ES-I3 (cell line): ENCODE measurements at regions not wholly inside any gene's neighbourhood (a gene's known extent, or its start where the extent isn't known, plus 50 kb on each side); places are given as distances from the start of the nearest gene placed in this dataset.

Experiments
- H3K36me3 ChIP-seq: 2 replicates; pipeline ENCODE4 v1.6.1; 2013; ENCODE audit warnings: mild to moderate bottlenecking, low read length, control low read depth, moderate library complexity; ENCODE audit not compliant: insufficient read depth
- H3K4me1 ChIP-seq: 2 replicates; pipeline ENCODE4 v1.6.1; 2013; ENCODE audit warnings: mild to moderate bottlenecking, control low read depth, low read length; ENCODE audit not compliant: insufficient read depth
- H3K9ac ChIP-seq: 2 replicates; pipeline ENCODE4 v1.6.1; 2013; ENCODE audit warnings: low read depth, mild to moderate bottlenecking, low read length, moderate library complexity
- H3K9me3 ChIP-seq: 2 replicates; pipeline ENCODE4 v1.6.1; 2013; ENCODE audit warnings: mild to moderate bottlenecking, low read length, moderate library complexity; ENCODE audit not compliant: control insufficient read depth, insufficient read depth

DNA sequence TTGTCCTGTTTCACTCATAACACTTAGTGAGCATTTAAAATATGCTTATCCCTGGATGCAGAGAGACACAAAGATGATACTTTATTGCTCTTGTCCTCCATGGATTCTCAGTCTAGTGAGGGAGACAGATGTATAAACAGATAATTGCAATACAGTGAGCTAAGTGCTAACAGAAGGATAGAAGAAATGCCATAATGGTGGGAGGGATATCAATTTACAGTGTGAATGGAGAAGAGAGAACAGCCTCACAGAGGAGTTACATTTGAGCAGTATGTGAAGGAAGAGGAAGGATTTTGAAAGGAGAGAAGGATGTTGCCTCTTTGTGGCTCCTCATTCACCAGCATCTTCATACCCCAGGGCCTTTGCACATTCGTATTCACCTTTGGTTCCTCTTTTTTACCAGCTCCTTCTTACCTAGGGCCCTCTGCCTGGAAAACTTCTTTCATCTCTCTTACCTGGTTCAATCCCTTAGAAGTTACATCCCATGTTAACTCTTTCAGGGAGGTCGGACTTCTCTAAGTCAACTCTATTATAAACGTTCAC, 341.7 kb downstream of the PRL start:
- H3K4me1 ChIP-seq: peaks cover 11% of the 10 kb centered on the region
- H3K36me3 ChIP-seq: no peaks in the 10 kb centered on the region
- no peak overlapping the region for H3K9ac ChIP-seq
- no peaks in the 10 kb centered on the region for H3K9me3 ChIP-seq

GRCh38 chr6:21955951-21956350, 340.9 kb downstream of the PRL start:
- H3K4me1 ChIP-seq: peaks cover 7% of the 10 kb centered on the region; the same call in 1 of the 2 replicates
- H3K9ac ChIP-seq: no peak overlapping the region
- H3K36me3 ChIP-seq: no peaks in the 10 kb centered on the region
- H3K9me3 ChIP-seq: no peaks in the 10 kb centered on the region

- Histone ChIP-seq H3K9me3 (no peaks in the 10 kb centered on the region), H3K36me3 (no peaks in the 10 kb centered on the region), H3K9ac (no peak overlapping the region), H3K4me1 (peaks cover 4% of the 10 kb centered on the region; the same call in 1 of the 2 replicates)
Measured at GRCh38 chr6:21958428-21958827, 338.4 kb downstream of the PRL start.

- Histone ChIP-seq H3K9me3 (no peaks in the 10 kb centered on the region), H3K4me1 (peaks cover 14% of the 10 kb centered on the region), H3K36me3 (no peaks in the 10 kb centered on the region), H3K9ac (no peak overlapping the region)
Measured at GRCh38 chr6:21961226-21961625, 335.6 kb downstream of the PRL start.

DNA sequence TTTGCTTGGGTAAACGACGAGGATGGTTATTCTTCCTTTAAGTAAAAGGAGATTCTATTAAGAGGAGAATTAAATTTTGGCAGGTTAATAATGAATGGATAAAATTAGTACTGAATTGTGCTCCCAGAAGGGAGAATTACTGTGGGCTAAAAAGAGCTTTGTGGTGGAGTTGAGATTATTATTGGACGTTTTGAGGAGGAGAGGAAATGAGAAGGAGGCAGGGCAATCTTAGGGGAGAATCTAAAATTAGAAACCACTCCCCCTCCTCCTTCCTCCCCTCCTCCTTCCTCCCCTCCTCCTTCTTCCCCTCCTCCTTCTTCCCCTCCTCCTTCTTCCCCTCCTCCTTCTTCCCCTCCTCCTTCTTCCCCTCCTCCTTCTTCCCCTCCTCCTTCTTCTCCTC, 331.8 kb downstream of the PRL start:
- no peaks in the 10 kb centered on the region for H3K36me3 ChIP-seq
- H3K9me3 ChIP-seq: no peaks in the 10 kb centered on the region
- peaks cover 22% of the 10 kb centered on the region for H3K4me1 ChIP-seq
- no peak overlapping the region for H3K9ac ChIP-seq

- H3K36me3 ChIP-seq: no peaks in the 10 kb centered on the region
- no peak overlapping the region for H3K9ac ChIP-seq
- H3K4me1 ChIP-seq: peaks cover 29% of the 10 kb centered on the region
- H3K9me3 ChIP-seq: no peaks in the 10 kb centered on the region
Measured at GRCh38 chr6:21965953-21966539, 330.8 kb downstream of the PRL start.

DNA sequence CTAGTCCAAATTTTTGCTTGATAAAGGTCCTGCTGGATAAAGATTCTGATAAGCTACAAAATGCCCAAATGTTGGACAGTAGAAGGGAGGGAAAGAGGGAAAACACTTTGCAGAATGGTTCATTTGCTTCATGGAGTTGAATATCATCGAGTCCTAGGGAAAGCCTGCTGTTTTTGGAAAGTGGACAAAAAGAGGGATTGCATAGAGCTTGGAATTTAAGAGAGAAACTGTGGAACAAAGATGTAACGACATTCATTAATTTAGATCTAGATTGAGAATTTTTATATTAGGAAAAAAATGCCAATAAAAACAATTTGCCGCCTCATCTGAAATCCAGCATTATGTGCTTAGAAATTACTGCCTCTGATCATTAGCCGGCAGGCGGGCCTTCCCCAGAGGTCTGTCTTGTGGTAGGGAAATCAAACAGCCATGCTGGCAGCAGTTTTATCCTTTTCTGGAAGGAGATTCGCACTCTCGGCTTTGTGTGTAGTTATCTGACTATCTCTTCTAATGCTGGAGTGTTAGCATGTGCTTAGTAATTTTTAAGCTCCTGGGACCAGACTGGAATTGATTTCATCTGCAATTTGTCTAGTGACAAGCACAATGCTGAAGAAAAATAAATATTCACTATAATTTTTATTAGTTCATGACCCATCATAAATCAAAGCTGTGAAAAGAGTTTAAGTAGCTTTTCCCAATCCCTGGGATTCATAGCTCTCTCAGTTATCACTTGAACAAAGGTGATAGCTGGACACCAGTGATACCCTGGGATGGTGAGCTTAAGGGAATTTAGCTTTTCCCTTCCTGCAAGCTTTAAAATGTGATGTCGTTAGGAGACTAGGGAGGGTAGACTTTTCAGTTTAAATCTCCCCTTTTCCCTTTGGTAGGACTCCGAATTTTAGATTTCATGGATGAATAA, 329.5 kb downstream of the PRL start:
- Histone ChIP-seq H3K4me1 (peaks cover 31% of the 10 kb centered on the region), H3K36me3 (no peaks in the 10 kb centered on the region), H3K9ac (no peak overlapping the region), H3K9me3 (no peaks in the 10 kb centered on the region)

- Histone ChIP-seq H3K4me1 (peaks cover 31% of the 10 kb centered on the region), H3K9ac (no peak overlapping the region), H3K36me3 (no peaks in the 10 kb centered on the region), H3K9me3 (no peaks in the 10 kb centered on the region)
Measured at GRCh38 chr6:21968411-21968810, 328.4 kb downstream of the PRL start.

- H3K36me3 ChIP-seq: no peaks in the 10 kb centered on the region
- no peak overlapping the region for H3K9ac ChIP-seq
- no peaks in the 10 kb centered on the region for H3K9me3 ChIP-seq
- peaks cover 26% of the 10 kb centered on the region for H3K4me1 ChIP-seq
Measured at GRCh38 chr6:21969192-21969591, 327.6 kb downstream of the PRL start.

DNA sequence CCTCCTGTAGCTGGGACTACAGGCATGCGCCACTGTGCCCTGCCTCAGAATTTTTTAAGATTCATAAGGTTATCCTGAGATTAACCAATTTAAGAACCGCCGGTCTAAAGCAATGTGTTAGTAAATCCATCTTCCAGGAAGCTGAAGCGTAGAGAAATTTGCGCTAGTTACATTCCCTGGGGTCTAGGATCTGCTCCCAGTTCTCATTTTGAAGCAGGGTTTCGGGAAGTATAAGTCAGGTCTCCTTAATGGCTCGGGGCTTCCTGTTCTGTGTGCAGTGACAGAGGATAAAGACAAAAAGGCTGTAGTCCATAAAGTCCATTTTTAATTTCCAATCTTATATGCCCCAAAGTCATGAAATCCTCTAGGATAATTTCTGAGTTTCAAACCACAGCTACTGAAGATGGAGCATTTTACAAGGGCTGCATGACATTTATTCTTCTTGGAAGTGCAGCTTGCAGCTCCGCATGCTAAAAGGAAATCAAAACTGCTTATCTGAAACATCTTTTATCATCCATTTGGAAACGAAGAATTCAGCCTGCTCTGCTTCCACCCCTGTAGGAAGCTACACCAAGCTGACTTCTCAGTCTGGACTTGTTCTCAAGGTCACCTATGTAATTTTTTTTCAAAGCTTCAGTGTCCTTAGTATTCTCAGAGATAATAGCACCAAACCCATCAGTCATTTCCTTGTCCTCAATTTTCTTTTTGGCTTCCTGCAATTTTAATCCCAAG, 326.1 kb downstream of the PRL start:
- Histone ChIP-seq H3K9me3 (no peaks in the 10 kb centered on the region), H3K36me3 (no peaks in the 10 kb centered on the region), H3K4me1 (peaks cover 22% of the 10 kb centered on the region), H3K9ac (no peak overlapping the region)

DNA sequence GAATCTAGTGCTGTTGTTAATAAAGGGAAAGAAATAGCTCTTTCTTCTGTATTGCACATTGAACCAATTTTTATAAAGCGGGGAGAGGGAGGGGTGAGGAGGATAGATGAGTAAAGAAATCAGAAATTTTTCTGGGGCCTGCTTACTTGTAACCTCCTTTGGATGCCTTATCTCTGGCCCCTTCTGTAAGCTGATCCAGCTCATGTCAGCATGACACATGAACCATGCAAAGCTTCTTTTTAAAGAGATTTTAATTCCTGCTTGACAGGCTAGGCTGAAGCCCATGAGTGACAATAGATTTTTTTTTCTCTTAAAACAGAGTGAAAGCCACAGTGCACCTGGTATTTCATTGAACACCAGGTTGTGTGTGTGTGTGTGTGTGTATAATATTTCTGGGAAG, 325.3 kb downstream of the PRL start:
- no peaks in the 10 kb centered on the region for H3K36me3 ChIP-seq
- peaks cover 16% of the 10 kb centered on the region for H3K4me1 ChIP-seq
- no peaks in the 10 kb centered on the region for H3K9me3 ChIP-seq
- H3K9ac ChIP-seq: no peak overlapping the region

DNA sequence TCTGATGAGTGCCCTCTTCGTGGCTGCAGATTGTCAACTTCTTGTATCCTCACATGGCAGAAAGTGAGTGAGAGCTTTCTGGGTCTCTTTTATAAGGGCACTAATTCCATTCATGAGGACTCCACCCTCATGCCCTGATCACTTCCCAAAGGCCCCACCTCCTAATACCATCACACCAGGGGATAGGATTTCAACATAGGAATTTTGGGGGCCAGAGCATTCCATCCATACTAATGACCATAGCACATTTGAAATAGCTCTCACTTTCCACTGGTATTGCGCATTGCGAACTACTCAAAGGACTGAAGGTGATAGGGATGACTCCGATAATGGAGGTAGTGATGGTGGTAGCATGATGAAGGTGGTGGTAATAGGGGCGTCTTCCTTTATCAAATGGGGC, 324.3 kb downstream of the PRL start:
- Histone ChIP-seq H3K36me3 (no peaks in the 10 kb centered on the region), H3K4me1 (peaks cover 16% of the 10 kb centered on the region), H3K9me3 (no peaks in the 10 kb centered on the region), H3K9ac (no peak overlapping the region)

DNA sequence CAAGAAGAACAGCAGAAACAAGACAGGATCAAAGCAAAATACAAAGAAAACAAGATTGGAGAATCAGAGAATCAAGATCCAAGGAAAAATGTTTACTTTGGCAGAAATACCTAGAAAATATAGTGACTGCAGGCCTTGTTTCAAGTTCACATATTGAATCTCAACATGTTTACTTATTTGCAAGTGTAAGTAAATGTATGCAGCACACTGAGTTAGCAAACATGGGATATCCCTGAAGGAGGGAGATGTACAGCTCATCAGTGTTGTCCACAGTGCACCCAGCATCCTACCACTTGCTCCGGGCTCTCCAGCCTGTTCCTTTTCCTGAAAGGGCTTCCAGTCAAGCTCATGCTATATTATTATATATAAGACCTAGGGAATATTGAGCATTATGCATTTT, 319.5 kb downstream of the PRL start:
- Histone ChIP-seq H3K36me3 (peaks cover 8% of the 10 kb centered on the region; the same call in 1 of the 2 replicates), H3K4me1 (no peaks in the 10 kb centered on the region), H3K9me3 (no peaks in the 10 kb centered on the region), H3K9ac (no peak overlapping the region)

- peaks cover 8% of the 10 kb centered on the region; the same call in 1 of the 2 replicates for H3K36me3 ChIP-seq
- no peak overlapping the region for H3K9ac ChIP-seq
- no peaks in the 10 kb centered on the region for H3K9me3 ChIP-seq
- no peaks in the 10 kb centered on the region; the same call in 1 of the 2 replicates for H3K4me1 ChIP-seq
Measured at GRCh38 chr6:21981235-21981833, 315.5 kb downstream of the PRL start.
